ENCODE measurements at regions not wholly inside any gene's neighbourhood (a gene's known extent, or its start where the extent isn't known, plus 50 kb on each side); places are given as distances from the start of the nearest gene placed in this dataset.
A peak's percentile ranks its signal among the peaks of the same experiment; 100 is the strongest.

- 0 out of 2 replicates have a peak, but pooled peaks have one; percentile 6 for TF ChIP-seq JUN (IDR thresholded peaks at IDR 0.05; ENCODE audit: borderline replicate concordance, low read depth, low read length)
- TF ChIP-seq JUN (CRISPR knock-in tag; IDR thresholded peaks at IDR 0.05; ENCODE audit: borderline replicate concordance), result no peak
- TF ChIP-seq MXD1 (CRISPR knock-in tag; IDR thresholded peaks at IDR 0.05; ENCODE audit: borderline replicate concordance, poor library complexity, severe bottlenecking), result no peak
Measured at GRCh38 chrX:39629001-39629400, 468.8 kb downstream of the BCOR start (continued).

GRCh38 chrX:39630344-39630743, 467.4 kb downstream of the BCOR start:
- no peaks in the 10 kb centered on the region for H3K27me3 ChIP-seq (ENCODE audit: control insufficient read depth in 2 of 2, insufficient read depth in 2 of 2, low read length in 2 of 2)
- TF ChIP-seq NFIX (CRISPR knock-in tag; IDR thresholded peaks at IDR 0.05; ENCODE audit: low read depth), result peak; percentile 27; the same call in 1 of the 2 replicates
- peak; percentile 71 for TF ChIP-seq NFIC (IDR thresholded peaks at IDR 0.05)
- no peak for TF ChIP-seq ZBTB7A (IDR thresholded peaks at IDR 0.05; ENCODE audit: borderline replicate concordance, control insufficient read depth, low read depth, low read length)
- WGBS (ENCODE audit: insufficient coverage, low coverage, missing lambda C conversion rate), result 0% methylated on average over 2 of the region's 2 CpGs
- no peak for FAIRE-seq
- H3K4me2 ChIP-seq (ENCODE audit: insufficient read depth, low read length), result no peak overlapping the region
- intact Hi-C loops (cut with micrococcal nuclease) (no loop called here), in situ Hi-C loops (cut with MboI) (no loop called here)
- no peaks in the 10 kb centered on the region for H3K79me2 ChIP-seq (ENCODE audit: control insufficient read depth, insufficient read depth, low read length)
- H3K9ac ChIP-seq (ENCODE audit: insufficient read depth in 1 of 2, low read depth in 2 of 2, low read length in 2 of 2), result no peak overlapping the region
- peaks cover 0 to 4% of the 10 kb centered on the region in 2 experiments; a peak in 2 of 5 replicates for H3K4me1 ChIP-seq (replicated peaks in 1 of 2; ENCODE audit: control insufficient read depth in 2 of 2, insufficient read depth in 2 of 2, low read length in 2 of 2)
- no peak overlapping the region for H3K27ac ChIP-seq (ENCODE audit: extremely low read depth, low read depth, low read length)
- H4K20me1 ChIP-seq (replicated peaks; ENCODE audit: control insufficient read depth, insufficient read depth, low read length), result no peaks in the 10 kb centered on the region
- no peak overlapping the region for H3K4me3 ChIP-seq
- ChIA-PET CTCF (ENCODE audit: low intra/inter-chr PET ratio) (no interaction called here), POLR2A (no interaction called here)
- DNase-seq (ENCODE audit: extremely low read depth in 1 of 4, low spot score in 3 of 4), result no peak
- no peaks in the 10 kb centered on the region for H3K36me3 ChIP-seq (ENCODE audit: control insufficient read depth, insufficient read depth, low read length)
- ATAC-seq, result no peak
- H2AFZ ChIP-seq (ENCODE audit: low read depth, low read length), result no peak overlapping the region
- H3K9me3 ChIP-seq (replicated peaks; ENCODE audit: control insufficient read depth, insufficient read depth, low read depth, low read length), result no peaks in the 10 kb centered on the region
- no TSS peak for BruUV-seq (replicated peaks)
- no peaks in the 10 kb centered on the region for H3K9me1 ChIP-seq (ENCODE audit: control insufficient read depth, insufficient read depth, low read length)
